ENCODE measurements at regions not wholly inside any gene's neighbourhood (a gene's known extent, or its start where the extent isn't known, plus 50 kb on each side); places are given as distances from the start of the nearest gene placed in this dataset.

DNA sequence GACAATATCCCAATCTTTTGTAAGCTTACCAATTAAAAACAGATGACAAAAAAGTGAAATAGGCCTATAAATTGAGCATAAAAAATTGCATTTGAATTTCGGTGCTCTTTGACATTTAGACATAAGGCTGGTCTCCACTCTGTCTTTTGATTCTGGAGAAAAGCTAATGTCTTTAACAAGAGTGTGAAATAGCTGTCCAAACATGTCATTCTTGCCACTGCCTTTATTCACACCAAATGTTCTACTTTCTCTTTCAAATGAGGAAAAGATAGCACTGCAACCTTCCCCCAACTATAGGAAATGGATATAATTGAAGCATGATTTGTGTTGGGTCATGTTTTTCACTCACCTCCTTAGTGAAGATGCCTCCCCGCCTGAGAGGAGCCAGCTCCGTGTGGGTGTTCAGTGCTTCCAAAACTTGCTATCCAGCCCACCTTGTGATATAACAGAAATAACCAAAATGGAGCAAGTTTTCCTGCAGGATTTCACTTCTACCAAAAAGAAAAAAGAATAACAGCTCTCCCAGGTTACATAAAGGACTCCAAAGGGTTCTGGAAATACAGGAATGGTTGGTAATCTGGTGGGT, 55.2 kb upstream of the STK32A start:
- intact Hi-C loops (cut with DNase I) = no loop called here
- Histone ChIP-seq H3K27ac (no peak overlapping the region), H3K4me1 (no peaks in the 10 kb centered on the region), H3K9me3 (no peaks in the 10 kb centered on the region), H3K4me3 (no peak overlapping the region), H3K36me3 (no peaks in the 10 kb centered on the region), H3K27me3 (peaks cover 4% of the 10 kb centered on the region)
- DNase-seq (no peak), ATAC-seq (no peak)
- TF ChIP-seq, protein P1, sequence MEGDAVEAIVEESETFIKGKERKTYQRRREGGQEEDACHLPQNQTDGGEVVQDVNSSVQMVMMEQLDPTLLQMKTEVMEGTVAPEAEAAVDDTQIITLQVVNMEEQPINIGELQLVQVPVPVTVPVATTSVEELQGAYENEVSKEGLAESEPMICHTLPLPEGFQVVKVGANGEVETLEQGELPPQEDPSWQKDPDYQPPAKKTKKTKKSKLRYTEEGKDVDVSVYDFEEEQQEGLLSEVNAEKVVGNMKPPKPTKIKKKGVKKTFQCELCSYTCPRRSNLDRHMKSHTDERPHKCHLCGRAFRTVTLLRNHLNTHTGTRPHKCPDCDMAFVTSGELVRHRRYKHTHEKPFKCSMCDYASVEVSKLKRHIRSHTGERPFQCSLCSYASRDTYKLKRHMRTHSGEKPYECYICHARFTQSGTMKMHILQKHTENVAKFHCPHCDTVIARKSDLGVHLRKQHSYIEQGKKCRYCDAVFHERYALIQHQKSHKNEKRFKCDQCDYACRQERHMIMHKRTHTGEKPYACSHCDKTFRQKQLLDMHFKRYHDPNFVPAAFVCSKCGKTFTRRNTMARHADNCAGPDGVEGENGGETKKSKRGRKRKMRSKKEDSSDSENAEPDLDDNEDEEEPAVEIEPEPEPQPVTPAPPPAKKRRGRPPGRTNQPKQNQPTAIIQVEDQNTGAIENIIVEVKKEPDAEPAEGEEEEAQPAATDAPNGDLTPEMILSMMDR (IDR thresholded peaks at IDR 0.05) = no peak

DNA sequence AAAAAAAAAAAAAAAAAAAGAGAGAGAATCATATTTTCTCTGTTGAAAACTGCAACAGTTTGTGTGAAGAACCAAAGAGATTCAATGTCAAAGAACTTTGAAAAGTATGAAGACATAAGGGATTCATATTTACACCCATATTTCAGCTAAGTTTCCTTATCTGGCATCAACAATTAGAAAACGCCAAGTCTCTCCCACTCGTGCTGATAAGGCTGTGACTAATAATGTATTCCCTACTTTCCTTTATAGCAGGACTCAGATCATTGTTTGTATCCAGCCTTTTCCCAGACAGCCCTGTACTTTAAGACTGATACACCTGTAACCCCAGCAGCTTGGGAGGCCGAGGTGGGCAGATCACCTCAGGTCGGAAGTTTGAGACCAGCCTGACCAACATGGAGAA, 54.1 kb upstream of the STK32A start:
- TF ChIP-seq, protein P1 (IDR thresholded peaks at IDR 0.05) = no peak
- intact Hi-C loops (cut with DNase I) = no loop called here
- DNase-seq (no peak), ATAC-seq (no peak)
- no peaks in the 10 kb centered on the region for H3K9me3 ChIP-seq
- H3K27me3 ChIP-seq = peaks cover 4% of the 10 kb centered on the region
- H3K36me3 ChIP-seq = no peaks in the 10 kb centered on the region
- H3K27ac ChIP-seq = no peak overlapping the region
- H3K4me1 ChIP-seq = no peaks in the 10 kb centered on the region
- no peak overlapping the region for H3K4me3 ChIP-seq

Measured in upper lobe of right lung (tissue), 1 donor.